Epithelial cell of esophagus (primary cell): ENCODE measurements at regions not wholly inside any gene's neighbourhood (a gene's known extent, or its start where the extent isn't known, plus 50 kb on each side); places are given as distances from the start of the nearest gene placed in this dataset.

Experiments used
- DNase-seq: peaks from one replicate; pipeline ENCODE4 v3.0.0; 2010; ENCODE audit warnings: low read depth
- H3K4me3 ChIP-seq: 2 replicates; pipeline ENCODE4 v1.5.1; 2011; ENCODE audit warnings: mild to moderate bottlenecking, low read length, control low read depth
- TF ChIP-seq, protein P1 (sequence below): IDR thresholded peaks from 2 replicates; pipeline ENCODE4 v1.5.1; 2011; ENCODE audit warnings: low read depth, mild to moderate bottlenecking, low read length, control low read depth, inconsistent platforms; ENCODE audit not compliant: insufficient read depth; ENCODE audit errors: missing control alignments

DNA sequence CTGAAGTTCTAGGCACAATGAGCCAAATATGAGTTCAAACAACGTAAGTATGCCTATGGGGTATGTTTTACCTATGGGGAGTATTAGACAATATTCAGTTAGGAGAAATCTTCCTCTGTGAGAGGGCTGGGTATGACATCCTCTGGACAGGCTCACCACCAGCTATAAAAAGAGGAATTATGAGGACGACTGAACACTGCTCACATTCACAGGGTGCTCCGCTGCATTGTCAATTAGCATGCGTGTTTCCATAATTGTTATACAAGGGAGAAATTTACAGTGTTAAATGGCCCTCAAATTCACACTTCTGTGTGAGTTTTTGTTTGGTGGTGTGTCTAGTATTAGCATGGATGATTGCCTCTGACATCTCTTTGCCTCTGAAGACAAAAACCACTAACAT lies 700.4 kb downstream of the BCL11A start:
- DNase-seq, result no peak
- TF ChIP-seq, protein P1, sequence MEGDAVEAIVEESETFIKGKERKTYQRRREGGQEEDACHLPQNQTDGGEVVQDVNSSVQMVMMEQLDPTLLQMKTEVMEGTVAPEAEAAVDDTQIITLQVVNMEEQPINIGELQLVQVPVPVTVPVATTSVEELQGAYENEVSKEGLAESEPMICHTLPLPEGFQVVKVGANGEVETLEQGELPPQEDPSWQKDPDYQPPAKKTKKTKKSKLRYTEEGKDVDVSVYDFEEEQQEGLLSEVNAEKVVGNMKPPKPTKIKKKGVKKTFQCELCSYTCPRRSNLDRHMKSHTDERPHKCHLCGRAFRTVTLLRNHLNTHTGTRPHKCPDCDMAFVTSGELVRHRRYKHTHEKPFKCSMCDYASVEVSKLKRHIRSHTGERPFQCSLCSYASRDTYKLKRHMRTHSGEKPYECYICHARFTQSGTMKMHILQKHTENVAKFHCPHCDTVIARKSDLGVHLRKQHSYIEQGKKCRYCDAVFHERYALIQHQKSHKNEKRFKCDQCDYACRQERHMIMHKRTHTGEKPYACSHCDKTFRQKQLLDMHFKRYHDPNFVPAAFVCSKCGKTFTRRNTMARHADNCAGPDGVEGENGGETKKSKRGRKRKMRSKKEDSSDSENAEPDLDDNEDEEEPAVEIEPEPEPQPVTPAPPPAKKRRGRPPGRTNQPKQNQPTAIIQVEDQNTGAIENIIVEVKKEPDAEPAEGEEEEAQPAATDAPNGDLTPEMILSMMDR, result no peak
- no peak overlapping the region for H3K4me3 ChIP-seq

DNA sequence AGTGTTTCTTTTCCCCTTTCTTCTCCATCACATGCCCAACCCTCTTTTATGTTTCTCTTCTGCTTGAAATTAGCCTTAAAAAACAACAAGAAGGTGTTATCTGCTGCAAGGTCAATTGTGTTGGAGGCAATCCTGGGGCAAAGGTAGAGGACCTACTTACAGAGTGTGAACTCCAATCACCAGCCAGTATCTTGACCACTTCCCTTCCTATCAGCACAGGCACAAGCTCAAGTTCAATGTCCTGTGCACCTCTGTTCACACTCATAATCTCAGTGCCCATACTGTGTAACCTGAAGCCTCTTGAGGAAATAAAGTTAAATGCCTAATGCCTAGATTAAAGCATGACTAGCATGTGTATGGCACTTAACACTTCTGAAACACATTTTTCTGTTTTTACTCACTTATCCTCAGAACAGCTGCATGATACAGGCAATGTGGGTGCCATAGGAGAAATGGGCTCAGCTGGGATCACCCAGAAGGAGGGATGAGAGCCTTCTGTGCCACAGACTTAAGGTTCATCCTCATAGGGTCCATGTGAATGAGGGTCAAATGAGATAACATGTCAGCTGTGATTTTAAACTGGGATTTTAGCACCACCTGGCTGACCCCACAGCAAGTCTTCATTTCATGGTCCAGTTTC lies 701.5 kb downstream of the BCL11A start:
- DNase-seq, result no peak
- no peak overlapping the region for H3K4me3 ChIP-seq
- TF ChIP-seq, protein P1, result no peak

DNA sequence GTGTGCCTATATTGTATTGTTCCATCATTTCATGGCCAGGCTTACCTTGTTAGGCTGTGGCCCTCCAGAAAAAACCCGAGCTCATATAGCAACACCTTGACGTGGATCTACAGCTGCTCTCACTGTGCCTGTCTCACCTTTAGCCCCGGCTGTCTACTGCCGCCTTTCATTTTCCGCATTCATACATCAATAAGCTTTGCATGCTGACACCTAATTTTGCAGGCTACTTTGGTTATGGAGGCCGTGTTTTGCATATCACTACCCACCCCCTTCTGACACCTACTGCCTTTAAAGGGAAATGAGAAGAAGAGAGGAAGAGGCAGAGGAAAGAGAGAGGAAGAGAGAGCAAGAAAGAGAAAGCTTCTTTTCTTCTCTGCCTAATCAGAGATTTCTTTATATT lies 702.9 kb downstream of the BCL11A start:
- no peak for DNase-seq
- TF ChIP-seq, protein P1, result no peak
- no peak overlapping the region for H3K4me3 ChIP-seq

DNA sequence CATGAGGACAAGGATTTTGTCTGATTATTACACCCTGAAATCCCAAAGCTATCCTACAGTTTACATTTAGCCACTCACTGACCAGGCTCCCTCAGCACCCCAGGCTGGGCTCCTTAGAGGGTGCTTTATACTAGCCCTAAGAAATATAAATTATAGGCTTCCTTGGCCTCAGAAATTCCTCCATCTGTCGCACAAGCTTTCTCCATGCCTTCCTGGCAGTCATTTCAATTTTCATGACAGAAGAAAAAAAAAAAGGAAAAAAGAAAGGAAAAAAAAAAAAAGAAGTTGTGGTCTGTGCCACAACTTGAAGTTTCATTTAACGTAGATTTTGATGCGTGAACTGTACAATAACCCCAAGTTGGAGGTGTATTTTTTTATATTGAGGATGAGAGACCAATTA lies 719.5 kb downstream of the BCL11A start:
- TF ChIP-seq, protein P1, result no peak
- no peak for DNase-seq
- H3K4me3 ChIP-seq, result no peak overlapping the region

DNA sequence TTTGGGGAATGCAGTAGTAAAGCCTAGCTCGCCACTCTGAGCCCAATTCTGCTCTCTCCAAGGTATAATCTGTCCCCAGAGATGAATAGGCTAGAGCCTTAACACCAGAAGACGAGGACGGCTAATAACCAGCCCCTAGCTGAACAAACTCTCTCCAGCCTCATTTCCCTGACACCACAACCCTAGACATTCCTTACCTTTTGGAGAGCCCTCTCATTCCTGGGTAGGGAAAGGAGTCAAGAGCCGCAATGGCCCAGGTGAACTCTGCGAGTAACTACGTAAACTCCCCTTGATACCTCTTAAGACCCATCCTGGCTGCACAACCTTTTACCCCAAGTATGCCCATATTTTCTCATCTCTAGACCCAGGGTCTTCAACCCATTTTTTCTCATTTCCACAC lies 722.9 kb downstream of the BCL11A start:
- H3K4me3 ChIP-seq, result no peak overlapping the region
- no peak for DNase-seq
- TF ChIP-seq, protein P1, result no peak

DNA sequence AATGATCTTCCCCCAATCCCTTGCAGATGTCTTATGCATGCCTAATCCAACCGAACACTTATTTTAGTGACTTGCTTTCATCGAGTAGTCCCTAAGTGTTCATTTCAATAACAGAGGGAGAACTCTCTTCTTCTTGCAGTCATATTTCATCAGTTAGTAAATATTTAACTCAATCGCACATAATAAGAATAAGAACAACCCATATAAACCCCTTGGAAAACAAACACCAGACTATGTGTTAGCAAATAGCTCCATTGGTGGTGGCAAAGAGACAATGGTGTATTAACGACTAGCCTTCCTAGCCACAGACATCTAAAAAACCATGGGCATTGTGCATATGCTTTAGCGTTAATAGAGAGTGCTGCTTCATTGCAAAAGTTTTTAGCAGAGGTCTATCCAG lies 725.8 kb downstream of the BCL11A start:
- TF ChIP-seq, protein P1, result no peak

DNA sequence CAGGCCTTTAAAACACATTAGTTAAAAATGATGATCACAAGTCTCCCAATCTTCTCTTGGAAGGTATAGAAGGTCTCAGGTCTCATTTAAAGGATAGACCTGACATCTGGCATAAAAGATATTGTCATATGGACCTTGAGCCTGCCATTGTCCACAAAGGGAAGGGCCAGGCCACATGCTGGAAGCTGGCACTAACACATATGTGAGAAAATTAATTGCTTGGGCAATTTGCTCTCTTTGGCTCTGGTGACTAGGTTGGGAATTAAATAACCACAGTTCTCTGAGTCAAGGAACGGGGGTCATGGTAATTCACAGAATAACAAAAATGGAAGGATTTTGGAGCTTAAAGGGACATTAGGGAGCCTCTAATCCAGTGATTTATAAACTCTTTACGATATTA lies 727.3 kb downstream of the BCL11A start:
- TF ChIP-seq, protein P1, result no peak

More for the DNA sequence above, 725.8 kb downstream of the BCL11A start:
- DNase-seq, result no peak
- H3K4me3 ChIP-seq, result no peak overlapping the region

More for the DNA sequence above, 727.3 kb downstream of the BCL11A start:
- DNase-seq, result no peak
- no peak overlapping the region for H3K4me3 ChIP-seq
